Lung (tissue), 11 donors: ENCODE measurements at regions not wholly inside any gene's neighbourhood (a gene's known extent, or its start where the extent isn't known, plus 50 kb on each side); places are given as distances from the start of the nearest gene placed in this dataset.

Experiments used
- ATAC-seq: fragments of 200-7000 bp; cut with Tn5 transposase; one replicate; pipeline ENCODE4 v1.9.1; 2020; ENCODE audit warnings: moderate number of reproducible peaks; ENCODE audit not compliant: insufficient read depth, low FRiP score
- DNase-seq, 3 donors: peaks; one replicate each; pipeline ENCODE4 v3.0.0-alpha.2; 2013 to 2017
- H3K27ac ChIP-seq, 2 donors: one replicate each; pipeline ENCODE4 v1.5.1; 2013; ENCODE audit warnings: mild to moderate bottlenecking in 2 of 2, moderate library complexity in 2 of 2, control low read depth in 1 of 2, inconsistent platforms in 1 of 2, low read depth in 1 of 2, low read length in 1 of 2
- H3K27me3 ChIP-seq, 3 donors: one replicate each; pipeline ENCODE4 v1.5.1; 2013; ENCODE audit warnings: low read length in 2 of 3; ENCODE audit not compliant: control insufficient read depth in 3 of 3, insufficient read depth in 3 of 3
- H3K36me3 ChIP-seq, 4 donors: one replicate each; pipeline ENCODE4 v1.5.1; 2013; ENCODE audit warnings: low read length in 4 of 4, mild to moderate bottlenecking in 1 of 4, moderate library complexity in 1 of 4; ENCODE audit not compliant: control insufficient read depth in 4 of 4, insufficient read depth in 4 of 4
- H3K4me1 ChIP-seq, 5 donors: one replicate each; pipeline ENCODE4 v1.5.1; 2013; ENCODE audit warnings: low read length in 5 of 5, mild to moderate bottlenecking in 2 of 5, moderate library complexity in 1 of 5; ENCODE audit not compliant: control insufficient read depth in 5 of 5, insufficient read depth in 5 of 5
- H3K4me3 ChIP-seq: one replicate; pipeline ENCODE4 v1.5.1; 2013; ENCODE audit warnings: mild to moderate bottlenecking, control low read depth, moderate library complexity
- H3K9ac ChIP-seq, 2 donors: one replicate each; pipeline ENCODE4 v1.5.1; 2013; ENCODE audit warnings: low read length in 2 of 2, control low read depth in 1 of 2; ENCODE audit not compliant: insufficient read depth in 1 of 2
- H3K9me3 ChIP-seq, 4 donors: one replicate each; pipeline ENCODE4 v1.5.1; 2013; ENCODE audit warnings: low read length in 3 of 4, mild to moderate bottlenecking in 1 of 4, moderate library complexity in 1 of 4; ENCODE audit not compliant: control insufficient read depth in 4 of 4, insufficient read depth in 3 of 4
- WGBS, 2 donors: extraction: QIAGEN DNeasy Blood & Tissue Kit; methylation state at CpG; one replicate each; pipeline ENCODE4 v1.1.7; 2013; 5-methylcytosine and 5-hydroxymethylcytosine counted together
- TF ChIP-seq, protein P1 (sequence below): IDR thresholded peaks from 2 replicates; pipeline ENCODE4 v1.5.1; 2012; ENCODE audit warnings: mild to moderate bottlenecking; ENCODE audit errors: control extremely low read depth, extremely low read depth
- donor health status: control.
- donor health status: control.
- donor health status: Bipolar disorder and iron deficiency.
- donor health status: healthy.
- donor health status: DM: yes; HTN: yes; CAD: no.

DNA sequence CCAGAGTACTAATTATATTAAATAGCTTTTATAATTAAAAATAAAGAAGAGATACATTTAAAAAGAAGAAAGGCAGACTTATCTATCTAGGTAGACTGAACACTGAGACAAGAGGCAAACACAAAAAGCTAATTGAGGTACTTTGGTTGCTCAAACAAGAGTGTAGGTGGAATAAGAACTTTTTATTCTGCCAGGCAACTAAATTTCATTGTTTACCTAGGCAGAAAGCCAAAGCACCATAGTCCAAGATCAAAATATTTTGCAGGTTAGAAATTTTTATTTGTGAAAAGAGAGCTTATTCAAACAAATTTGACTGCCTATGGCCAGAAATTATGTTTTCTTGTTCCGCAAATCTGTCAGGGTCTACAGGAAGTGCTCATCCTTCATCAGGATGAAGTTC lies 499.6 kb upstream of the GBE1 start:
- H3K27me3 ChIP-seq = no peaks in the 10 kb centered on the region
- H3K9ac ChIP-seq = no peak overlapping the region
- no peaks in the 10 kb centered on the region for H3K36me3 ChIP-seq
- no peak overlapping the region for H3K4me3 ChIP-seq
- H3K4me1 ChIP-seq = no peaks in the 10 kb centered on the region
- TF ChIP-seq, protein P1, sequence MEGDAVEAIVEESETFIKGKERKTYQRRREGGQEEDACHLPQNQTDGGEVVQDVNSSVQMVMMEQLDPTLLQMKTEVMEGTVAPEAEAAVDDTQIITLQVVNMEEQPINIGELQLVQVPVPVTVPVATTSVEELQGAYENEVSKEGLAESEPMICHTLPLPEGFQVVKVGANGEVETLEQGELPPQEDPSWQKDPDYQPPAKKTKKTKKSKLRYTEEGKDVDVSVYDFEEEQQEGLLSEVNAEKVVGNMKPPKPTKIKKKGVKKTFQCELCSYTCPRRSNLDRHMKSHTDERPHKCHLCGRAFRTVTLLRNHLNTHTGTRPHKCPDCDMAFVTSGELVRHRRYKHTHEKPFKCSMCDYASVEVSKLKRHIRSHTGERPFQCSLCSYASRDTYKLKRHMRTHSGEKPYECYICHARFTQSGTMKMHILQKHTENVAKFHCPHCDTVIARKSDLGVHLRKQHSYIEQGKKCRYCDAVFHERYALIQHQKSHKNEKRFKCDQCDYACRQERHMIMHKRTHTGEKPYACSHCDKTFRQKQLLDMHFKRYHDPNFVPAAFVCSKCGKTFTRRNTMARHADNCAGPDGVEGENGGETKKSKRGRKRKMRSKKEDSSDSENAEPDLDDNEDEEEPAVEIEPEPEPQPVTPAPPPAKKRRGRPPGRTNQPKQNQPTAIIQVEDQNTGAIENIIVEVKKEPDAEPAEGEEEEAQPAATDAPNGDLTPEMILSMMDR = no peak
- H3K9me3 ChIP-seq = no peaks in the 10 kb centered on the region
- DNase-seq = peak in 2 of 3 donors; percentile 11 to 34
- no peak for ATAC-seq
- WGBS, 2 donors = 73 to 84% methylated on average over 1 of the region's 1 CpG
- H3K27ac ChIP-seq = no peak overlapping the region

DNA sequence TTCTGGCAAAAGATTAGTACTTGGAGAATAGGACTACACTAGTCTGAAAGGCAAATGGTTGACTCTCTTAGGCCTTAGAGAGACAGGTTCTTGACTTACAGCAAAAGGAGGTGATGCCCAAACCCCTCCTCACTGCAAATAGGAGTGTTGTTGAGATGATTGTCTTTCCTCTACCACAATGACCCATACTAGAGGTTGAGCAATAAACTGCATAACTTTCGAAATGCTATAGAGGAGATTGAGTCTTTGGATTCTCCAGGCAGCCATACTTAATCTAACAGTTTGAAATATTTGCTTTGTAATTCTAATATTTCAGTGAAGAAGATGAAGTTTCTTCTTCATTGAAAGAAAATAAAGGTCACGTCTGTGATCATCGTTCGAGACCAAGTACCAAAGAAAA lies 498.5 kb upstream of the GBE1 start:
- WGBS, 2 donors = 93 to 94% methylated on average over 4 of the region's 4 CpGs

DNA sequence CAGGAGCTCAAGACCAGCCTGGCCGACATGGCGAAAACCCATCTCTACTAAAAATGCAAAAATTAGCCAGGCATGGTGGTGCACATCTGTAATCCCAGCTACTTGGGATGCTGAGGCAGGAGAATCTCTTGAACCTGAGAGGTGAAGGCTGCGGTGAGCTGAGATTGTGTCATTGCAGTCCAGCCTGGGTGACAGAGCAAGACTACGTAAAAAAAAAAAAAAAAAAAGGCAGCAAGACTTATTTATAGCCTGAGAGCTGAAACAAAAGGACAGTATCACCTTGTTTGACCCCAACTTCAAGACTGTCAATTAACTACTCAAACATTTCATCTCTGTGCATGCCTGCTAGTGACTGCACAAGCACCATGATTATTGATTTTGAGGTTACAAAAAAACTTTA lies 478.9 kb upstream of the GBE1 start:
- Histone ChIP-seq H3K27me3 (no peaks in the 10 kb centered on the region), H3K36me3 (no peaks in the 10 kb centered on the region)
- WGBS, 2 donors = 91 to 92% methylated on average over 4 of the region's 4 CpGs

More for the DNA sequence above, 498.5 kb upstream of the GBE1 start:
- H3K9ac ChIP-seq = no peak overlapping the region
- H3K9me3 ChIP-seq = no peaks in the 10 kb centered on the region
- H3K27ac ChIP-seq = no peak overlapping the region
- ATAC-seq (no peak), DNase-seq (no peak)
- no peaks in the 10 kb centered on the region for H3K4me1 ChIP-seq
- H3K36me3 ChIP-seq = no peaks in the 10 kb centered on the region
- TF ChIP-seq, protein P1 = no peak
- no peaks in the 10 kb centered on the region for H3K27me3 ChIP-seq
- no peak overlapping the region for H3K4me3 ChIP-seq

DNA sequence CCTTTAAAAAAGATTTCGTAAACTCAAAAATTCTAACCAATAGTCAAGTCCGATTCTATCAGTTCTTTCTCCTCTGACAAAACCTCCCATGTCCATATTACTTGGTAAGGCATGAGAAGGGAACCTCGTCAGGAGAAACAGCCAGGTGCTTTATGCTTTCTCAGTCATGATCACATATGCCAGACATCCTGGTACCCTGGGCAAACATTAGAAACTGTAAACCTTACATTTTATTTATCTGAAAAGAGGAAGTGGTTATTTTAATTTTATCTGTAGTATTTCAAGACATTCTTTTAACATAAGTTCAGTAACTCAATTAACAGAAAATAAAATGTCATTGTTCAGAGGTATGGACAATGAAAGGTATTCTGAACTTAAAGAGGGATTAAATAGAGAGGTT lies 474.8 kb upstream of the GBE1 start:
- Histone ChIP-seq H3K9ac (no peak overlapping the region), H3K4me3 (no peak overlapping the region), H3K27me3 (no peaks in the 10 kb centered on the region), H3K4me1 (no peaks in the 10 kb centered on the region), H3K27ac (no peak overlapping the region), H3K9me3 (no peaks in the 10 kb centered on the region), H3K36me3 (no peaks in the 10 kb centered on the region)
- TF ChIP-seq, protein P1 = no peak
- ATAC-seq (no peak), DNase-seq (no peak)
- 70 to 73% methylated on average over 3 of the region's 3 CpGs for WGBS, 2 donors

More for the DNA sequence above, 478.9 kb upstream of the GBE1 start:
- ATAC-seq = no peak
- no peak overlapping the region for H3K9ac ChIP-seq
- no peaks in the 10 kb centered on the region for H3K9me3 ChIP-seq
- no peaks in the 10 kb centered on the region for H3K4me1 ChIP-seq
- no peak overlapping the region for H3K4me3 ChIP-seq
- TF ChIP-seq, protein P1 = no peak
- DNase-seq = no peak
- no peak overlapping the region for H3K27ac ChIP-seq
